ENCODE measurements at regions not wholly inside any gene's neighbourhood (a gene's known extent, or its start where the extent isn't known, plus 50 kb on each side); places are given as distances from the start of the nearest gene placed in this dataset.

DNA sequence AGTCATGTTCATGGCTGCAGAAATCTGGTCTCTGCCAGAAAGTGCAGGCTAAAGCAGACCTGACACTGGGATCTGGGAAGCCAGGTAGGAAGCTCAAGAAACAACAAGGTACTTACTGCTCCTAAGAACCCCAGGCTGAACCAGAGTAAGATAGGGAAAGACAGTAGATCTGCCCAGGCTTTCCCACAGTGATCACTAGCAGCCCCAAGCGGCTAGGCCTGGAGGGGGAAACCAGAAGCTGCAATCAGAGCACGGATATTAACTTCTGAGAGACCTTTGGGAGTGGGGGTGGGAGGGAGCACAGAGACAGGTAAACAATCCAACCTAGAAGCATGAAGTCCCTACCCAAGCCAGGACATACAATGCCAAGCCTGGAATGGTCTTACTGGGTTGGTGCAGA is 135.2 kb upstream of the C11orf58 start:
- no peak for TF ChIP-seq CTCF (IDR thresholded peaks at IDR 0.05; ENCODE audit: insufficient read depth, low read depth, low read length)
- TF ChIP-seq EZH2 (IDR thresholded peaks at IDR 0.05; ENCODE audit: insufficient read depth, low read length): no peak

Data from astrocyte (in vitro differentiated cells and primary cell).